Fibroblast of gingiva (primary cell): ENCODE measurements at regions not wholly inside any gene's neighbourhood (a gene's known extent, or its start where the extent isn't known, plus 50 kb on each side); places are given as distances from the start of the nearest gene placed in this dataset.

Source experiments
- DNase-seq: peaks from one replicate; pipeline ENCODE4 v3.0.0-alpha.2; 2011; ENCODE audit warnings: low read depth

DNA sequence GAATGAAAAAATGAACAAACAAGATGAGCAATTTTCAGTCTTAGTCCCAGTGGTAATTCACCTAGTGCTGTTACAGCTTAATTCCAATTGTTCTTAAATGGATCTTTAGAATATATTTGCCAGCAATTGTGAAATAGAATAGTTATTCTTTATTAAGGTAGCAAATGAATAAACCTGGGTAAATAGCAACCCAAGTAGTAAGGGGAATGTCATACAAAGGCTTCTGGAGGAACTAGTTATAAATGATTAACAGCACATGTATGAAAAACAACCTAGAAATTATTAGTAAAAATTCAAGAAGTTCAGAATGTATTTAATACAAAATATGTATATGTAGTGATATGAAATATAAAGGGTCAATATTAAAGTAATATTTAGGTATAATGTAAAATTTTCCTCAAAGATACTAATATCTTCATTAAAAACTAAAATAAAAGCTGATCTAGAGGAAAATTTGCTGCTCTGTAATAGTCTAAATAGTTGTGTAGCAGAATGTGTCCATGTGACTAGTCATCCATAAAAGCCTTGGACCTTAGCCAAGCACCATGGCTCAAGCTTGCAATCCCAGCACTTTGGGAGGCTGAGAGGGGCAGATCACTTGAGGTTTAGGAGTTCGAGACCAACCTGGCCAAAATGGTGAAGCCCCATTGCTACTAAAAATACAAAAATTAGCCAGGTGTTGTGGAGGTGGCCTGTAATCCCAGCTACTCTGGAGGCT lies 535.9 kb upstream of the ATXN8OS start:
- DNase-seq, result no peak

DNA sequence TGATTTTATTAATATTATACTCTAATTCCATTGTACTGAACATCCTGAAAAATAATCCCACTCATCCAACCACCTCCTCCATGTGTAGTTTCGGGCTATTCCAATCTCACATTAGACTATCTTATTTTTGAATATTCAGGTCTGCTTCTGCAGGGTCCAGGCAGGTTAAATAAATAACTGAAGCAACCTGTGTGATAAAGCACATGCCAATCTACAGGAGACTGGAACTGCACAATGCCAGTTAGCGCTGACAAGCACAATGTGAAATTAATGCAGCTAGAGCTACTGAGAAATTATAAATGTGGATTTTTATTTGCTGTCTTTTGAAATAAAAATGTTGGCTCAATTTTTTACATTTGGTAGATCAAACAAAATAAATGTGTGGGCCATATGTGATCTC lies 540.1 kb upstream of the ATXN8OS start:
- DNase-seq, result no peak

DNA sequence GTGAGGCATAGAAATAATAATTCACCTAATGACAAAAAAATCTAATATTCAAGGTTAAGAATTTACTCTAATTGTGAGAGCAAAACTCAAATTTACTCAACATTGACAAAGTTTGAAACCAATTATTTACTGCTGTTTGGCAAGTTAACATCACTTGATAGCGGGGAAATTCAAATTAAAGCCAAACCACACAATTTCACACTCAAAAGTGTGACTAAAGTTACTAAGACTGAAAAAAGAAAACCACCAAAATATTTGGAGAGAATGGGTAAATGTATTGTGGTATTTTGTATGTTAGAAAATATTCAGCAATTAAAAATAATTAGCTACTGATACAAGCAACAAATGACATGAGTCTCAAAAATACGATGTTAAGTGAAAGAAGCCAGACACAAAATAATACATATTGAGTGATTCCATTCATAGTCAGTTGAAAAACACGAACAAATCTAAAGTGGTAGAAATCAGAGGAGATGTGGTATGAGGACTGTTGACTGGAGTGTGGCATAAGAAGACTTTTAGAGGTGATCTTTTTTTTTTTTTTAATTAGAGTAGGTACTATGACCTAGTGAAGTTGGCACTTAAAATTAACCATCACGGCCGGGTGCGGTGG lies 541.4 kb upstream of the ATXN8OS start:
- DNase-seq, result no peak

DNA sequence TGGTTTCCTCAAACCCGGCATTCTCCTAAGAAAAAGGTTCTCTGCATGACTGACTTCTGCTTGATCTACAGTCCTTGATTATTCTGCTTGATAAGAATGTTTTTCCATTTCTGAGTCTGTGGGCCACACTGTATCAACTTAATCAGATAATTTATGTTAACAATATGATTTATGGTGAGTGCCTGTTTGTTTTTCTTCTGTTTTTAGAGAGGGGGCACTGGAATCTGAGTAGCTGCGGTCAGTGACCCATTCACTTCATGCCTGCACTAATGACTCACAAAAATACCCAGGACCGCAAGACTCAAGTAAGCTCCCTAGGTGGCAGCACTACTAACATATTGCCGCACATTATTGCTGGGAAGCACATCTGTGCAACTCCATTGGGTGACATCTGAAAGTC lies 542.3 kb upstream of the ATXN8OS start:
- no peak for DNase-seq

DNA sequence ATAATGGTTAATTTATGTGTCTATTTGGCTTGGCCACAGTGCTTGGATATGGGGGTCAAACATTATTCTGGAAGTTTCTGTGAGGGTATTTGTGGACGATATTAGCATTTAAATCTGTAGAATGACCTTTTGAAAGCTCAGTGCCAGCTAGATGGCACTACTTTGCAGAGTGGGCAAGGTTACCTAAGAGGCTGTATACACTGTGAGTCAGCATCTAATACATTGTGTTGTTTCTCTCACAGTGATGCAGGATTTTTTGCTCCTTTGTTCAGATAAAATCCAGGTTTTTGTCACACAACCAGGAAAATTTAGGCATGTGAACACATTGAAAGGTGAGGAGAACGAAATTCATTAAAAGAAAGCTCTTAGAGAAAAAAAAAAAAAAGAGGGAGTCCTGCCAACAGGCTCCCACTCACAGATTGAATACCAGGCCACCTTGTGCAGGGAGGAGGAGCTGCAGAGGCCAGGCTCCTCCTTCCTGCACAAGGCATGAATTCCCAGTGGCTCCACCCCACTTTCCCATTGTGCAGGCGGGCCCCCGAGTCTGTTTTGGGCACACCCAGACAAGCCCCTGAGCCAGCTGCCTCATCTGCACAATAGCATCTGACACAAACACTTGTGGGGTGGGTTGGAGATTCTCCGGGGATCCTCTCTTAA lies 551.0 kb upstream of the ATXN8OS start:
- no peak for DNase-seq

DNA sequence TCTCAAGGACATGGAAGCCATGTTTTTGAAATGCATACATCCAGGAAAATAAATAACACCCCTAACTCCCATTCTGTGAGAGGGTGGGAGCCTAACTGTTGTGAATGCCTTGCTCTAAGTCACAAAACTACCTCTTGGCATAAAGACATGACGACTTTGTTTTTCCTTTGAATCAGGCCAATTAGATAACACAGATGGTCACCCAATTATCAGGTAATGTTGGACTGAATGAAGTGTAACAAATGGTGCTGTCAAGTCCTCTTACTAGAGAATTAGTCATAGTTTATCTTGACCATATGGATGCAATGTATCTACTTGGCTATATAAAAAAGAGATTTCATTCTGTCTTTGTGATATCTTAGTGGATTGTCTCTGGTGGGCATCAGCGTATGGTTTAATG lies 553.6 kb upstream of the ATXN8OS start:
- no peak for DNase-seq

DNA sequence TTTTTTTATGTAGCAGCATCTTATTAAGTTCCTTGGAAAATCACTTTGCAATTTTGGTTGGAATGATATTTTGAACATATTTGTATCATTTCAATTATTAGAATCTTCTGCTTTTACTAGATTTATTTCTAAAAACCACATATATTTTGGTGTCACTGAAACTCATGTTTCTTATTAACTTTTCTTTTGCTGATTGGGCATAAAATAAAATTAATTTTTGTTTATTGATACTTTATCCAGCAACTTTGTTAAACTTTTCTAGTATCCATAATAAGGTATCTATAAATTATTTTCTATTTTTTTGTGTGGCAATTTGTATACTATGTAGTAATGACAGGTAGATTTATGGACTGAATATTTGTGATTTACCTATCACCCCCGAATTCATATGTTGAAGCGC lies 556.4 kb upstream of the ATXN8OS start:
- DNase-seq, result no peak

DNA sequence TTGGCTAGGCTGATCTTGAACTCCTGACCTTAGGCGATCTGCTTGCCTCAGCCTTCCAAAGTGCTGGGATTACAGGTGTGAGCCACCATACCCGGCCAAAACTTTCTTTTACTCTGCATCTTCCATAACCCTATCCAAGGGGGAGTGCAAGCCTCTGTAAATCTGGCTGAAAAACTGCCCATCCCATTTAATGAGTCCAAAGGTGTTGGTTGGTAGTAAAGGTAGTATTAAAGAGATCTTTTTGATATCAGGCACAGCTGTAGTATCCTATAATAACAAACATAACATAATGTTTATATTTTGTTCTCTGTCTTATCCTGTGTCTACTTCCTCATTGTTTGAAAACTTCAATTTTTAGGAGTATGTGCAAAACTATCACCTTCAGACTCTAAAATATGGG lies 559.8 kb upstream of the ATXN8OS start:
- DNase-seq, result no peak

DNA sequence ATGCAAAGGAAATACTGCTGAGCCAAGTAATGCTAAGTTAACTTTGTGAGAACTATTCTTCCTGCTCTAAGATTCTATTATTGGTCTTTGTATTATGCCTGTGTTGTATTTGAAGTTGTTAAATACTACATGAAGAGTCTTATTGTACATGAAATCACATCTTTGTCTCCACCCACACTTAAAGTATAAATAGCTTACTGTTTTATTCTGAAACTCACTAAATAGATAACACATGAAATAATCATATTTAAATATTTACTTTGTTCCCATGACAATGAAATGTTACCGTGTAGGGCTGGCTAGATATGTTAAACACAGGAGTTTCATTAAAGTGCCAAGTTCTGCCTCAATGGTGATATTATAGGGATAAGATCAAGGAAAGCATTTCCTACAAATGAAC lies 562.1 kb upstream of the ATXN8OS start:
- DNase-seq, result no peak

DNA sequence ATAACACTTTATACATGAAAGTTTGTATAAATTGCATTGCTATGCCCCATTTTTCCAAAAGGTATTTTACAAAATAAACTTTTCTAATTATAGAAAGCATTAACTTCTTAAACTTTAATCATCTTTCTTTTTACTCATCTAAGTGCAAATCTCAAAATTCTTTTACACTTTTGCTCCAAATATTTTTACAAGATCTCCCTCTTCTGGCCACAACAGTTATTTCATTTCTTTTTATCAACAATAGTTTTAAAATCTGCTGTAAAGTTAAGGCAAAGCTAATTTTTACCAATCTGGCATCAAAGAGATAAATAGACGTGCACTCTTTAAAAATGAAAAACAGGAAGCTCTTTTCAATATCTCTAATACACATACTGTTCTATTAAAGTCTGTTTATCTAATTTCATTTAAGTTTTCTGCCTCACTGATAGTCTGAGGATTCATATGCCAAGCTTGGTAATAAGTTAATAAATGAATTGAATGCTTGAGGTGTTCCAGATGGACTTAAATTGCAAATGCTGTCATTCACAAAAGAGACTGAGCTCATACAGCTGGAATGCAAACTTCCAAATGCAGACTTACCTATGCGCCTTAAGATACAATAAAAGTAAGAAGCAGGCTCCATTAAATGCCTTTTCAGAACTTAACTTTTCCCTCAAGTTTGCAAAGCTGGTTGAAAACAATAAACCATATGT lies 583.0 kb upstream of the ATXN8OS start:
- no peak for DNase-seq

DNA sequence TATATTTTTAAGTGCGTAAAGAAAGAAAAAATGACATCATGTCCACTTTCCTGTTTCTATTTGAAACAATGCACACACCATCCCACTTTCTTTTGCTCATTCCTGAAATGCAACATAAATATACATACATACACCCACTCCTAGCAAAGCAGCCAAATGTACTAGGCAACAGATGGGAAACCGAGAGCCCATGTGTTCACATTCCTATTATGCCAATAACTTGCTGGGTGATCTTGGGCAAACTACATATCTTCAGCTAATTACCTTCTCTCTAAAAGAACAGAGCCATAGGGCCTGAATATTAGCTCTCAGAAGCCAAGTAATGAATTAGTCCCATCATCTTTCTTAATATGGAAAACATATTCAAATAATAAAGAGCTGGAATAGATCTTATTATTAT lies 610.6 kb upstream of the ATXN8OS start:
- no peak for DNase-seq

DNA sequence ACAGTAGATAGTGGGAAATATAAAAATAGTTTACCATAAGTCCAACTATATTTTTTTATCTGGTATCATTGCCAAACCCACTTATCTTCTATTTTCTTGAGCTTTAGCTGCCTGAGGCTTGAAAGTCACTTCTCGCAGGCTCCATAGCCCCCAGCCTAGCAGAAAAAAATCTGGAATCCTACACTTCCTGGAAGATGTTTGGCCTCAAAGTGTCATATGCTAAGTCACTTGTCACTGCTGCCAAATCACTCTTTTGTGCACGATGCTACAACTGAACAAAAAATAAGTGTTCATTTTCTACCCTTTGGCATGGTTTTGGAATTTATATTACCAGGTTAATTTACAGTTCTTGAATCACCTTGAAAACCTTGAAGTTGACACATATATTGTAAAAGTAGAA lies 612.5 kb upstream of the ATXN8OS start:
- DNase-seq, result no peak

DNA sequence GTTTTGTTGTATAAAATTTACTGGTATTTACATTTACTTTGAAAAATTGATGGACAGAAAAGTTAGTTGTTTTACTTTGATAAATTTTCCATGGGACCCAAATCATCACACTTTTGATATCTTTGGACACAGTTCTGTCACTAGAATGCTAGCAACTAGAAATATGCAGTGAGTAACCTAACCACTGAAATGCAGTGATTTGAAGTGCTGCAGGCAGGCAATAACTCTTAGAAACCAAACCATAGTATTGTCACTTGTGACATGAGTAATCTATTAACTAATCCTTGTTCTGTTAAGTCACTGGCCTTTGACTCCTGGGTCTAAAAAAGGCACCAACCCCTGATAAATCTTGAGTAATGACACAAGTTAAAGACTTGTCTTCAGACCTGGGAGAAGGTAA lies 620.0 kb upstream of the ATXN8OS start:
- no peak for DNase-seq

DNA sequence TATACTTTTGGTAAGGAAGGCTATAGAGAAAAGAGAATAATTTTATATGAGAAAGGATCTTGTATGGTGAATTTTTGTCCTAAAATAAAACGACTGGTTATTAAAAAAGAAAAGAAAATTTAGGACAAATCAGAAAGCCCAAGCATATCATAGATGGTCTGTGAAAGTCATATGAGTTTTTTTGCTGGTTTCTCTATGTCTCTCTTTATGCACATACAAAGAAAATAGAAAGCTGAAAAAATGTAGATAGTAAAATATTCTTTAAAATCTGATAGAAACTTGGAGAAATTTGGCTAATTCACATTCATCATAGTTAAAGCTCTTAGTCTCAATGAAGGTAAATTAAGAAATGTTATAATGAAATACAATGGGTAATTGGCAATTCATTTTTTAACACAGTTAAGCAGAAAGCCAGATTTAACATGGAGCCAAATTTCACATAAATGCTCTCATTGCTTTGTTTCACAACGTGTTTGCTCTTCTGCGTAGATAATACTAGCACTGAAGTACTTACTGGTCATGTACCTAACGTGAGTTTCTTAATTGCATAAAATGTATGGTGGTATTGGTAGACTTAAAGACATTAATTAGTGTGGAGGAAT lies 621.5 kb upstream of the ATXN8OS start:
- DNase-seq, result no peak

DNA sequence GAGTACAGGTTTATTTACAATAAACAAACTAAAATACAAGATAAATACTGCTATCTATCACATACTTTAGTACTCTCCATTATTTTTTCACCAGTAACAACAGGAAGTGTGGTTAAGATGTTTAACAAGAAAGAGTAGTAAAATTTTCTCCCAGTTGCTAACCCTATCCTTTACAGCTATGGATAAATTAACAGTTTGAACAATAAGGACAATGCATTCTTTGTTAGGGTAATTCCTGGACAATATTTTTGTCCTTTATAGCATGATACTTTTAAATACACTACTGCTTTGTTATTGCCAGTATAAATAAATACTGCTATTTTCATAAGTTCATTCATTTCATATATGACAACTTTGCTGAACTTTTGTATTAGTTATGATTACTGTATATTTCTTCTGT lies 630.2 kb upstream of the ATXN8OS start:
- DNase-seq, result no peak

DNA sequence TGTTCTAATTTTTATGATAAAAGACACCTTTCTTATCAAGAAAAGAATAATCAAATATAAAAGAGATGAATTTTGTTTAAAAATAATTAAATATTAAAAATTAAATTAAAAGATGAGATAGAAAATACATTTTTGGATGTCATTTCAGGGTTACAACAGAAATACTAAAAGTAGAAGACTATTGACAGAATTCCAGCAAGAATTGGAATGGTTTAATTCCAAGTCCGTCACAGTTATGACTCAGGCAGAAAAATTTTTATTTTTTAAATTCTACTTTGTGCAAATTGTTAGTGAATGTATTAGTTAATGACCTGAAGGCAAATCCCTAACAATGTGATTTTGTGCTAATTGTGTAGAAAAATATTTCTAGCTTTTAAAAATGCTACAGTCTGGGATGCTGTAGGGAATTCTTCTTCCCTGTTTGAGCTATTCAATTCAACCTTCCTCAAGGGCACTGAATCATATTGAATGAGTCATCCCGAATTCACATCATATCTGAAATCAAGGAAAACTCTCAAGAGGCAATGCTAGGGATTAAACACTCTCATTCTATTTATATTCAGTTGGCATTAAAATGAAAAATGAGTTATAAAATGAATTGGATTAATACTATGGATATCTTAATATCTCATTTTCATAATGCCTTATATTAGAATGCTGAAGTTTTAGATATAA lies 633.5 kb upstream of the ATXN8OS start:
- no peak for DNase-seq

DNA sequence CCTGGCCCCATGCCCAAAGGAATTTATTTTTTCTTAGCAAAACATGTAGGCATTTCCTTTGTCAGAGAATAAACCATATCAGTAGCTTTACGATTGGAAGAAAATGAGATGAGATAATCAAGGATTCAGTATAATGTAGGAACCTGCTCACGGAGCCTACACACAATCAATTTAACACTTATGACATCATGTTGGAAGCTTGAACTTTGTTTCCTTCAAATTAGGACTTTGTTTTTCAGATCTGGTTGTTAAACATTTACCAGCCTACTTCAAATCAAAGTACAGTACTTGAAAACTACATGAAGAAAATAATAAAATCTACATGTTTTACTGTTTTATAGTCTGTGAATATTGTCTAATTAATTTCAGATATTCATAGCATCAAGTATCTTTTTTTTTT lies 639.0 kb upstream of the ATXN8OS start:
- no peak for DNase-seq

DNA sequence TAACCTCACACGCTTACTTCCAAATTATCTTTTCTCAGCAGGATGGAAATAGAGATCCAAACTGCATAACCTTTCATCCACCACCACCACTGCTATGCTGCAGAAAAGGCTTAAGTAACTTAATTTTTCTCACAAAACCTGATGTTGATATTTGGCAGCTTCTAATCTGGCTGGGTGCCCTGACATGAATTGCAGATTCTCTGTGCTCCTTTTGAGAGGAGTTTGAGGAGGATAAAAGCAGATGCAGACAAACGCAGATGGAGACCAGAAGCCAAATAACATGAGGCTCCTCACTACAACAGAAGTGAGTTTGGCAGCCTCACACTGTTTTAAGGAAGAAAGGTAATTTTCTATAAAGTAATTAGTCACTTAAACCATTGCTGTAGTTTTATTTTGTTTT lies 646.2 kb upstream of the ATXN8OS start:
- no peak for DNase-seq

DNA sequence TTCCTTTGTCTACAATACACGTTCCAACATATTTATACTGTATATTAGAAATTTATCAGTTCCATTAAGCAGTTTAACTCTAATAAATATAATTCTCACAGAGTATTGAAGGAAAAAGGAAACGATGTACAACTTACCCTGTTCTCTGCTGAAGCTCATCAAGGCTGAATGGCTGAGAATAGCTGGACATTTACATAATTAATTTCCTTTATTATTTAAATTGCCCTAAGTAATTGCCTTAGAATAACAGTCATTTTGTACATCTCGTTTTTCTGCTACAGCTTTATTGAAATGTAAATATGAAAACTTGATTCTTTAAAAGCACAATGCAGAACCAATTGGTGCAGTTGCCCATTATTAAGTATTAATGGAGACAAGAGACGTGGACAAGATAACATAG lies 648.3 kb upstream of the ATXN8OS start:
- no peak for DNase-seq

DNA sequence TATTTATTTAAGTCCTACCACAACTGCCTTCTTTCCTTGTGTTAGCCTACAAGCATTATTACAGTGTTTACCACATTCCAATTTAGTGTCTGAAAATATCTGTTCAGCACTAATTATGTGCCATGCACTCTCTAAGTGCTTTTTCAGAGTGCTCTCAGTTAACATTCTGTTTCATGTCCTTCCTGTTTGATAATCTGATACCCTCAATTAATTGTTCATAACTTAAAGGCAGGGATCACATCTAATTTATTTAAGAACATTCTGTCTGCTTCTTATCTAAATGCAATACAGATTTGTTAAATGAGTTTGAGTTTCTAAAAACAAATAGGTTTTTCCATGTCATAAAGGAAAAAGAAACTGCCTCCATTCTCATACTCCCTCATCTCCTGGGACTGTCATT lies 649.6 kb upstream of the ATXN8OS start:
- DNase-seq, result no peak

DNA sequence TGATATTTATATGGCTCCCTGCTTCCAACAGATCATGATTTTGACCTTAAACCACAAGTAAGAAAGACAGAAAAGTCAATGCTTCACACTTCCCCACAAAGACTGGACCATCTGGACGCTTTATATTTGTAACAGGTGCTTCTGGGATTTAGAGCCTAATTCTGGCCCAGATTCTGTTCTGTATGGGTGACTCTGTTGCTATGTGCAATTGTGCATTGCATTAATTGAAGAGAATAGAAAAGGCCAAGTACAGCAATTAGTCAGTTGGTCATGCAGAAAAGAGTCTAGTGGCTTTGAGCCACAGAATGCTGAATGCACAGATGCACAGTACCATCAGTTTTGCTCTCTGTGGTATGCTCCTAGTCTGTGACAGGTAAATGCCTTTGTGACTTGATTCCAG lies 657.4 kb upstream of the ATXN8OS start:
- no peak for DNase-seq

DNA sequence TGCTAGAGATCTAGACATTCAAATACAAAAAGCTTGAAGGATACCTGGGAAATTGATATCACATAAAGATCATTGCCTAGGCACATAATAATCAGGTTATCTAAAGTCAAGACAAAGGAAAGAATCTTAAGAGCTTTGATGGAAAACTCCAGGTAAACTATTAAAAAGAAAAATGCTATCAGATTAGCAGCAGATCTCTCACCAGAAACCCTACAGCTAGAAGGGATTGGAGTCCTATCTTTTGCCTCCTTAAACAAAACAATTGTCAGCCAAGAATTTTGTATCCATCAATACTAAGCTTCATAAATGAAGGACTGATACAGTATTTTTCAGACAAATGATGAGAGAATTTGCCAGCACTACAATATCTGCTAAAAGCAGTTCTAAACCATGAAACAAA lies 682.4 kb upstream of the ATXN8OS start:
- DNase-seq, result no peak
